GM18868 (cell line): ENCODE measurements at regions not wholly inside any gene's neighbourhood (a gene's known extent, or its start where the extent isn't known, plus 50 kb on each side); places are given as distances from the start of the nearest gene placed in this dataset.

Experiments
- ATAC-seq: cut with Tn5 transposase; IDR thresholded peaks from one replicate; pipeline ENCODE4 v1.9.1; 2021; ENCODE audit warnings: mild to moderate bottlenecking, moderate library complexity; ENCODE audit not compliant: unreplicated experiment

- no peak for ATAC-seq
Observed at GRCh38 chr4:161133586-161134276, 1030.1 kb downstream of the FSTL5 start.

- no peak for ATAC-seq
Observed at GRCh38 chr4:161132715-161133425, 1030.9 kb downstream of the FSTL5 start.

DNA sequence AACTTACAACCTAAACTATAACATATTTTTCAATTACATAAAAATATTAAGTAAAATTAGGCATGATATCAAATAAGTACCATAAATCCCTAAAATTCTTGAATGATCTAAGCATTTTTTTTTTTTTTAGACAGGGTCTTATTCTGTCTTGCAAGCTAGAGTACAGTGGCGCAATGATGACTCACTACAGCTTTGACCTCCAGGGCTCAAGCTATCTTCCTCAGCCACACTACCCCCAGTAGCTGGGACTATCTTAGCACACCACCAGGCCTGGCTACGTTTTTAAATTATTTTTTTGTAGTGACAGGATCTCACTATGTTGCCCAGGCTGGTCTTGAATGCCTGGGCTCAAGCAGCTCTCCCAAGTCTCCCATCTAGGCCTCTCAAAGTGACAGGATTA lies 1042.3 kb downstream of the FSTL5 start:
- no peak for ATAC-seq

- ATAC-seq = no peak
Observed at GRCh38 chr4:161101881-161102280, 1061.9 kb downstream of the FSTL5 start.

DNA sequence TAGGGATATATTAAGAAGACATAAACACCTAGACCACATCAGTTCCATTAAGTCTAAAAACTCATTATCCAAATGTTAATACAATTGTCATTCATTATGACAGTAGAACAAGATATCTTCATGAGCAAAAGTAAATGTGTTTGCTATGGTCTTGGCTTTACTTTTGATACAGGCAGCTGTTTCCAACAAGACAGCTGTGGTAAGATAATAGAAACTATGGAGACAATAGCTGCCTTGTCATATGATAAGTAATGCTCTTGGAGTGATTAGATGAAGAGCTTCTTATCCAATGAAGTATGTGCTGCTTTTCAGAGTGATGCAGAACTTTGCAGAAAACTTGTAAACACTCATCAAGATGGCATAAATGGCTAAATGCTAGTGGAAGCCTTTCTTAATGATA lies 1066.0 kb downstream of the FSTL5 start:
- no peak for ATAC-seq

- ATAC-seq = no peak
Observed at GRCh38 chr4:161061046-161061445, 1102.8 kb downstream of the FSTL5 start.
